Pancreas (tissue), 10 donors: ENCODE measurements at regions not wholly inside any gene's neighbourhood (a gene's known extent, or its start where the extent isn't known, plus 50 kb on each side); places are given as distances from the start of the nearest gene placed in this dataset.

Source experiments
- ATAC-seq, 4 donors: fragments of 200-7000 bp; cut with Tn5 transposase; one replicate each; pipeline versions ENCODE4 v1.8.0 to v1.9.1; 2020; ENCODE audit warnings: mild to moderate bottlenecking in 4 of 4, moderate library complexity in 4 of 4
- DNase-seq, 6 donors: peaks; one replicate each; pipeline ENCODE4 v3.0.0-alpha.2; 2020
- FAIRE-seq: peaks from 2 replicates; lab custom pipeline; 2012; peaks lifted over from hg19 to GRCh38; lab: Jason Lieb, UNC
- H3K27ac ChIP-seq, 4 donors: fragments of 200-600 bp; sonication (generic); 1 replicate in 3 of 4; 2 replicates in 1 of 4; pipeline versions ENCODE4 v1.5.0 to v1.8.0; 2020
- H3K27me3 ChIP-seq, 4 donors: fragments of 200-600 bp; one replicate each; pipeline ENCODE4 v1.8.0; 2021
- H3K36me3 ChIP-seq, 3 donors: fragments of 200-600 bp; sonication (generic) in 1 of 3; one replicate each; pipeline versions ENCODE4 v1.5.0 to v1.8.0; 2020 to 2021
- H3K4me1 ChIP-seq, 3 donors: fragments of 200-600 bp; one replicate each; pipeline ENCODE4 v1.8.0; 2021
- H3K4me3 ChIP-seq, 4 donors: fragments of 200-600 bp; sonication (generic) in 2 of 4; one replicate each; pipeline versions ENCODE4 v1.5.0 to v1.8.0; 2020 to 2021
- H3K9me3 ChIP-seq, 4 donors: fragments of 200-600 bp; one replicate each; pipeline ENCODE4 v1.8.0; 2021
- WGBS, 2 donors: extraction: QIAGEN DNeasy Blood & Tissue Kit; methylation state at CpG; one replicate each; pipeline ENCODE4 v1.1.7; 2013; 5-methylcytosine and 5-hydroxymethylcytosine counted together
- intact Hi-C, 3 donors: fragments of 100-400 bp; cut with DNase I; formaldehyde crosslinking; loops; one replicate each; pipeline versions ENCODE4 v1.11.1 to v1.14.2; 2022
- TF ChIP-seq, protein P1 (sequence below), 4 donors: fragments of 200-600 bp; sonication (generic) in 3 of 4; IDR thresholded peaks; one replicate each; pipeline versions ENCODE4 v1.5.0 to v1.8.0; 2021; ENCODE audit warnings: antibody characterized with exemption in 4 of 4
- donor health status: healthy with polysubstance abuse.
- donor health status: DM: no; HTN: no; CAD: no; lungs with moderate emphysema.
- donor health status: DM: no; HTN: no; CAD: no.
- donor health status: control.
- donor health status: control.
- donor health status: Bipolar disorder and iron deficiency.
- donor health status: DM: yes; HTN: yes; CAD: no.
- donor health status: DM: no; HTN: no; CAD: no.
- donor health status: DM: no; HTN: no; CAD: no.
- donor health status: DM: yes; HTN: yes; CAD: no.

GRCh38 chr12:81022531-81022930 is 55.3 kb upstream of the ACSS3 start:
- H3K27ac ChIP-seq: no peak overlapping the region
- H3K4me1 ChIP-seq: no peaks in the 10 kb centered on the region
- no peaks in the 10 kb centered on the region for H3K36me3 ChIP-seq
- TF ChIP-seq, protein P1, sequence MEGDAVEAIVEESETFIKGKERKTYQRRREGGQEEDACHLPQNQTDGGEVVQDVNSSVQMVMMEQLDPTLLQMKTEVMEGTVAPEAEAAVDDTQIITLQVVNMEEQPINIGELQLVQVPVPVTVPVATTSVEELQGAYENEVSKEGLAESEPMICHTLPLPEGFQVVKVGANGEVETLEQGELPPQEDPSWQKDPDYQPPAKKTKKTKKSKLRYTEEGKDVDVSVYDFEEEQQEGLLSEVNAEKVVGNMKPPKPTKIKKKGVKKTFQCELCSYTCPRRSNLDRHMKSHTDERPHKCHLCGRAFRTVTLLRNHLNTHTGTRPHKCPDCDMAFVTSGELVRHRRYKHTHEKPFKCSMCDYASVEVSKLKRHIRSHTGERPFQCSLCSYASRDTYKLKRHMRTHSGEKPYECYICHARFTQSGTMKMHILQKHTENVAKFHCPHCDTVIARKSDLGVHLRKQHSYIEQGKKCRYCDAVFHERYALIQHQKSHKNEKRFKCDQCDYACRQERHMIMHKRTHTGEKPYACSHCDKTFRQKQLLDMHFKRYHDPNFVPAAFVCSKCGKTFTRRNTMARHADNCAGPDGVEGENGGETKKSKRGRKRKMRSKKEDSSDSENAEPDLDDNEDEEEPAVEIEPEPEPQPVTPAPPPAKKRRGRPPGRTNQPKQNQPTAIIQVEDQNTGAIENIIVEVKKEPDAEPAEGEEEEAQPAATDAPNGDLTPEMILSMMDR (IDR thresholded peaks at IDR 0.05): no peak
- H3K9me3 ChIP-seq: no peaks in the 10 kb centered on the region
- intact Hi-C loops: no loop called here
- H3K4me3 ChIP-seq: no peak overlapping the region
- WGBS, 2 donors: 41 to 69% methylated on average over 1 of the region's 1 CpG
- no peaks in the 10 kb centered on the region for H3K27me3 ChIP-seq
- ATAC-seq: no peak
- DNase-seq: no peak
- no peak for FAIRE-seq

- 93 to 95% methylated on average over 1 of the region's 1 CpG for WGBS, 2 donors
Measured at GRCh38 chr12:81021834-81022233, 56.0 kb upstream of the ACSS3 start.

DNA sequence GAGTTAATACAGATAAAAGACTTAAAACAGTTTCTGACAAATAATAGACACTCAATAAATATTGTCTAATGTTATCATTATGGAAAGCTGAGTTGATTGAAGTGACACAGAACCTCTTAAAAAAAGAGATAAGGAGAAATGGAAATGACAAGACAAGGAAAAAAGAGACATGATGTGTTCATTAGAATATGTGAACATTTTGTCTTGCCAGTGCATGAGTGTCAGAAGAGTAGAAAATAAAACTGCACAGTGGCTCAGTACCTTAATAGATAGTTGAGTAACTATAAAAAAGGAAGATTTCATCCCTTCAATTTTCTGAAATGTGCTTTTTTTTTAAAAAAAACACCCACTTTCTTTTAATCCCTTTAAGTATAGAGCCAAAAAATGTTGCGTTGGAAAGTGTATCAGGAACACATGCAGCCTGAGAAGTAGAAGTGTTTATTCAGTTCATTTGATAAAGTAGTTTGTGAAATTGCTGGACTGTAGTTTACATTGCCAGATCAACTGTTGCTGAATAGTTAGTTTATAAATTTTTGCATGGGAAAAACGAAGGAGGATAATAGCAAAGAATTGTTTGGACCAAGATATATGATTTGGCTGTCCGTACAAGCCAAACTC is 56.6 kb upstream of the ACSS3 start:
- H3K4me3 ChIP-seq: no peak overlapping the region
- WGBS, 2 donors: 29% methylated on average over 3 of the region's 3 CpGs
- intact Hi-C loops: no loop called here
- H3K36me3 ChIP-seq: no peaks in the 10 kb centered on the region
- DNase-seq (no peak), FAIRE-seq (no peak), ATAC-seq (no peak)
- H3K27ac ChIP-seq: no peak overlapping the region
- H3K27me3 ChIP-seq: no peaks in the 10 kb centered on the region
- H3K4me1 ChIP-seq: no peaks in the 10 kb centered on the region
- no peaks in the 10 kb centered on the region for H3K9me3 ChIP-seq
- TF ChIP-seq, protein P1 (IDR thresholded peaks at IDR 0.05): no peak

More at GRCh38 chr12:81021834-81022233, 56.0 kb upstream of the ACSS3 start:
- no peak for FAIRE-seq
- ATAC-seq: no peak
- TF ChIP-seq, protein P1 (IDR thresholded peaks at IDR 0.05): no peak
- no peak for DNase-seq
- H3K4me3 ChIP-seq: no peak overlapping the region
- intact Hi-C loops: no loop called here
- no peaks in the 10 kb centered on the region for H3K27me3 ChIP-seq
- no peaks in the 10 kb centered on the region for H3K4me1 ChIP-seq
- no peaks in the 10 kb centered on the region for H3K9me3 ChIP-seq
- no peaks in the 10 kb centered on the region for H3K36me3 ChIP-seq
- no peak overlapping the region for H3K27ac ChIP-seq

GRCh38 chr12:81017792-81018191 is 60.1 kb upstream of the ACSS3 start:
- H3K4me1 ChIP-seq: no peaks in the 10 kb centered on the region
- H3K36me3 ChIP-seq: no peaks in the 10 kb centered on the region
- 73 to 81% methylated on average over 3 of the region's 3 CpGs for WGBS, 2 donors
- no peak overlapping the region for H3K27ac ChIP-seq
- FAIRE-seq (no peak), DNase-seq (no peak), ATAC-seq (no peak)
- no peaks in the 10 kb centered on the region for H3K27me3 ChIP-seq
- TF ChIP-seq, protein P1 (IDR thresholded peaks at IDR 0.05): no peak
- no peaks in the 10 kb centered on the region for H3K9me3 ChIP-seq
- intact Hi-C loops: no loop called here
- H3K4me3 ChIP-seq: no peak overlapping the region

GRCh38 chr12:81015510-81015909 is 62.4 kb upstream of the ACSS3 start:
- Histone ChIP-seq H3K27me3 (no peaks in the 10 kb centered on the region), H3K36me3 (no peaks in the 10 kb centered on the region), H3K4me3 (no peak overlapping the region), H3K9me3 (no peaks in the 10 kb centered on the region), H3K27ac (no peak overlapping the region), H3K4me1 (no peaks in the 10 kb centered on the region)
- FAIRE-seq: no peak
- TF ChIP-seq, protein P1 (IDR thresholded peaks at IDR 0.05): no peak
- no peak for DNase-seq
- WGBS, 2 donors: 66 to 76% methylated on average over 6 of the region's 6 CpGs
- intact Hi-C loops: no loop called here
- no peak for ATAC-seq
